ENCODE measurements at regions not wholly inside any gene's neighbourhood (a gene's known extent, or its start where the extent isn't known, plus 50 kb on each side); places are given as distances from the start of the nearest gene placed in this dataset.

DNA sequence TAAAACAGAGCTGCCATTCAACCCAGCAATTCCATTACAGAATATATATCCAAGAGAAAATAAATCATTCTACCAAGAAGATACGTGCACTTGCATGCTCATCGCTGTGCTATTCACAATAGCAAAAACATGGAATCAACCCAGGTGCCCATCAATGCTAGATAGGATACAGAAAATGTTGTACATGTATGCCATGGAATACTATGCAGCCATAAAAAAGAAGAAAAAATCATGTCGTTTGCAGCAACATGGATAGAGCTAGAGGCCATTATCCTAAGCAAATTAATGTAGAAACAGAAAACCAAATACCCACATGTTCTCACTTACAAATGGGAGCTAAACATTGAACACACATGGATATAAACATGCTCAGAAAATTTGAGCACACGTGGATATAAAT, 633.1 kb upstream of the CITED2 start:
- no peak overlapping the region for H2AFZ ChIP-seq (ENCODE audit: low read length)
- no peak overlapping the region for H3K4me2 ChIP-seq (ENCODE audit: insufficient read depth, low read length)
- H3K4me3 ChIP-seq (ENCODE audit: insufficient read depth, low read length) = no peak overlapping the region
- TF ChIP-seq, protein P1, sequence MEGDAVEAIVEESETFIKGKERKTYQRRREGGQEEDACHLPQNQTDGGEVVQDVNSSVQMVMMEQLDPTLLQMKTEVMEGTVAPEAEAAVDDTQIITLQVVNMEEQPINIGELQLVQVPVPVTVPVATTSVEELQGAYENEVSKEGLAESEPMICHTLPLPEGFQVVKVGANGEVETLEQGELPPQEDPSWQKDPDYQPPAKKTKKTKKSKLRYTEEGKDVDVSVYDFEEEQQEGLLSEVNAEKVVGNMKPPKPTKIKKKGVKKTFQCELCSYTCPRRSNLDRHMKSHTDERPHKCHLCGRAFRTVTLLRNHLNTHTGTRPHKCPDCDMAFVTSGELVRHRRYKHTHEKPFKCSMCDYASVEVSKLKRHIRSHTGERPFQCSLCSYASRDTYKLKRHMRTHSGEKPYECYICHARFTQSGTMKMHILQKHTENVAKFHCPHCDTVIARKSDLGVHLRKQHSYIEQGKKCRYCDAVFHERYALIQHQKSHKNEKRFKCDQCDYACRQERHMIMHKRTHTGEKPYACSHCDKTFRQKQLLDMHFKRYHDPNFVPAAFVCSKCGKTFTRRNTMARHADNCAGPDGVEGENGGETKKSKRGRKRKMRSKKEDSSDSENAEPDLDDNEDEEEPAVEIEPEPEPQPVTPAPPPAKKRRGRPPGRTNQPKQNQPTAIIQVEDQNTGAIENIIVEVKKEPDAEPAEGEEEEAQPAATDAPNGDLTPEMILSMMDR (IDR thresholded peaks at IDR 0.05; ENCODE audit: extremely low read depth, low read depth, low read length) = no peak
- no peaks in the 10 kb centered on the region for H3K79me2 ChIP-seq (ENCODE audit: insufficient read depth, low read length)
- no peak overlapping the region for H3K27ac ChIP-seq (ENCODE audit: low read depth, low read length)
- no peaks in the 10 kb centered on the region for H3K9me3 ChIP-seq (ENCODE audit: low read depth, low read length)
- no peaks in the 10 kb centered on the region for H4K20me1 ChIP-seq (ENCODE audit: insufficient read depth, low read length)
- no peaks in the 10 kb centered on the region for H3K27me3 ChIP-seq (ENCODE audit: insufficient read depth, low read length)
- peaks cover 15% of the 10 kb centered on the region for H3K4me1 ChIP-seq (ENCODE audit: insufficient read depth, low read length)
- no peak for DNase-seq (ENCODE audit: insufficient read length, low spot score, missing footprints)
- H3K36me3 ChIP-seq (ENCODE audit: insufficient read depth, low read length) = no peaks in the 10 kb centered on the region

DNA sequence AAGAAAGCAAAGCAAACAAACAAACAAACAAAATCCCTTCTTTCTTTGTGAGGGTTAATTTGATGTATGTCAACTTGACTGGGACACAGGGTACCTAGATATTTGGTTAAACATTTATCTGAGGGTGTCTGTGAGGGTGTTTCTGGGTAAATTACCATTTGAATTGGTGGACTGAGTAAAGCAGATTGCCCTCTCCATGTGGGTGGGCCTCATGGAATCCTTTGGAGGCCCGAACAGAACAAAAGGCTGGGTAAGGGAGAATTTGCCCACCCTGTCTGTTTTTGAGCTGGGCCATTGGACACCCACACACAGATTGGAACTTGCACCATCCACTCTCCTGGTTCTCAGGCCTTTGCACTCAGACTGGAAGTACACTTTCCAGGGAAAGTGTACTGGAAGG, 628.8 kb upstream of the CITED2 start:
- TF ChIP-seq, protein P1 (IDR thresholded peaks at IDR 0.05; ENCODE audit: extremely low read depth, low read depth, low read length) = no peak
- H3K4me2 ChIP-seq (ENCODE audit: insufficient read depth, low read length) = no peak overlapping the region
- H3K27me3 ChIP-seq (ENCODE audit: insufficient read depth, low read length) = no peaks in the 10 kb centered on the region

DNA sequence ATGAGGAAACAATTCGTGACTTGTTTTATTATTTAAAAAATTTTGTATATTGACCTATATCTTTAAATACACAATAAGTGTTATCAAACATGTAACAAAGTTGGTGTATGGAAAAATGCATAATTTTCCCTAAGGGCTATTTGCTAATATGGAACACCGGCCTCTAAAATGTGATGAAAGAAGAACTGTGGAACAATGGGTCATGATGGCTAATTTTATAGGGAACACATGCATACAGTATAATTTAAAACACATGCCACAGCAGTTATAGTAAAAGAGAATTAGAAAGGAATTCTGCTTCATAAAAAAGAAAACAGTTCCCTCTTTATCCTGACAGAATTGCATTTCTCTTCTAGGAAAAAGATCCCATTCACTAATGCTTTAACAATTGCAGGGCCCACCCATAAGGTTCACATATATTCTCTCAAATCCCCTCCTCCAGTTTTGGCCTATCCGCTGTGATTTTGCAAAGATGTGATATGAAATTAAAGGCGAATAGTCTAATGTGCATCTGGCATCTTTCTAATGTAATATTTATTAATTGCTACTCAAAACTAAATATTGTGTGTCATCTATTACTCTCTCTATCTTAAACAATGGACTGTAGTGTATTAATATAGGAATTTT, 628.1 kb upstream of the CITED2 start:
- peak; percentile 35 for DNase-seq (ENCODE audit: insufficient read length, low spot score, missing footprints)

More for the DNA sequence above, 628.8 kb upstream of the CITED2 start:
- H3K4me1 ChIP-seq (ENCODE audit: insufficient read depth, low read length) = peaks cover 30% of the 10 kb centered on the region
- no peaks in the 10 kb centered on the region for H3K9me3 ChIP-seq (ENCODE audit: low read depth, low read length)
- no peak overlapping the region for H2AFZ ChIP-seq (ENCODE audit: low read length)
- no peaks in the 10 kb centered on the region for H4K20me1 ChIP-seq (ENCODE audit: insufficient read depth, low read length)
- no peaks in the 10 kb centered on the region for H3K79me2 ChIP-seq (ENCODE audit: insufficient read depth, low read length)
- H3K4me3 ChIP-seq (ENCODE audit: insufficient read depth, low read length) = no peak overlapping the region
- no peaks in the 10 kb centered on the region for H3K36me3 ChIP-seq (ENCODE audit: insufficient read depth, low read length)
- peak; percentile 6 for DNase-seq (ENCODE audit: insufficient read length, low spot score, missing footprints)
- peak overlapping the region; percentile 67 for H3K27ac ChIP-seq (ENCODE audit: low read depth, low read length)

DNA sequence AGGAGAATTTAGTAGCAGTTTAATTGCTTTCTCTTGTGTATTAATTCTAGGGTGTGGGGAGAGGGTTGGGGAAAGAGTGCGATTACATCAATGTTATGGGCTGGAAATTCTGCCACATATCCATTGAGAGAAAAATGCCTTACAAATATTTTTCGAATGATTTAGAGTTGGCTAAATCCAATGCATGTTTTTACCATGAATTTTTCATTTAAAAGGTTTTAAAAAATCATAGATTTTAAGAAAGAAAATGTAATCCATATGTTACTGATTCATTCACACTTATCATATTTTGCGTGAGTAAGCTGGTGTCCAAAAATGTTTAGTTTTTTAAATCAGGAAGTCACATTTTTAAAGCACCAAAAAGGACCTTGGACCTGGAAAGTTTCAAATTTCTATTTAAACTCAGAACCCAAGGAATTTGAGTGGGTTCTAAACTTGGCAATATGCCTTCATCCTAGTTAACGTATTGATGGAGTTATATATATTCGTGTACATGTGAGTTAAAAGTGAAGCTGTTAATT, 627.4 kb upstream of the CITED2 start:
- TF ChIP-seq, protein P1 (IDR thresholded peaks at IDR 0.05; ENCODE audit: extremely low read depth, low read depth, low read length) = no peak
- Histone ChIP-seq H3K27ac (ENCODE audit: low read depth, low read length) (peak overlapping the region; percentile 67), H3K79me2 (ENCODE audit: insufficient read depth, low read length) (no peaks in the 10 kb centered on the region), H3K4me3 (ENCODE audit: insufficient read depth, low read length) (no peak overlapping the region), H3K4me2 (ENCODE audit: insufficient read depth, low read length) (peak overlapping the region; percentile 48), H3K27me3 (ENCODE audit: insufficient read depth, low read length) (no peaks in the 10 kb centered on the region), H3K9me3 (ENCODE audit: low read depth, low read length) (no peaks in the 10 kb centered on the region), H3K36me3 (ENCODE audit: insufficient read depth, low read length) (no peaks in the 10 kb centered on the region), H2AFZ (ENCODE audit: low read length) (peak overlapping the region; percentile 10), H4K20me1 (ENCODE audit: insufficient read depth, low read length) (no peaks in the 10 kb centered on the region), H3K4me1 (ENCODE audit: insufficient read depth, low read length) (peaks cover 30% of the 10 kb centered on the region)
- peak; percentile 76 for DNase-seq (ENCODE audit: insufficient read length, low spot score, missing footprints)

More for the DNA sequence above, 628.1 kb upstream of the CITED2 start:
- peaks cover 30% of the 10 kb centered on the region for H3K4me1 ChIP-seq (ENCODE audit: insufficient read depth, low read length)
- peak overlapping the region; percentile 67 for H3K27ac ChIP-seq (ENCODE audit: low read depth, low read length)
- H3K9me3 ChIP-seq (ENCODE audit: low read depth, low read length) = no peaks in the 10 kb centered on the region
- H3K36me3 ChIP-seq (ENCODE audit: insufficient read depth, low read length) = no peaks in the 10 kb centered on the region
- H3K4me3 ChIP-seq (ENCODE audit: insufficient read depth, low read length) = no peak overlapping the region
- H2AFZ ChIP-seq (ENCODE audit: low read length) = no peak overlapping the region
- peak overlapping the region; percentile 48 for H3K4me2 ChIP-seq (ENCODE audit: insufficient read depth, low read length)
- no peaks in the 10 kb centered on the region for H3K27me3 ChIP-seq (ENCODE audit: insufficient read depth, low read length)
- no peaks in the 10 kb centered on the region for H3K79me2 ChIP-seq (ENCODE audit: insufficient read depth, low read length)
- TF ChIP-seq, protein P1 (IDR thresholded peaks at IDR 0.05; ENCODE audit: extremely low read depth, low read depth, low read length) = no peak
- no peaks in the 10 kb centered on the region for H4K20me1 ChIP-seq (ENCODE audit: insufficient read depth, low read length)
